NCI-H2081 (cell line): ENCODE measurements at regions not wholly inside any gene's neighbourhood (a gene's known extent, or its start where the extent isn't known, plus 50 kb on each side); places are given as distances from the start of the nearest gene placed in this dataset.

Experiments
- DNase-seq, 2 experiments: peaks; one replicate each; lab custom pipeline; 2025; lab: John Stamatoyannopoulos, UW

DNA sequence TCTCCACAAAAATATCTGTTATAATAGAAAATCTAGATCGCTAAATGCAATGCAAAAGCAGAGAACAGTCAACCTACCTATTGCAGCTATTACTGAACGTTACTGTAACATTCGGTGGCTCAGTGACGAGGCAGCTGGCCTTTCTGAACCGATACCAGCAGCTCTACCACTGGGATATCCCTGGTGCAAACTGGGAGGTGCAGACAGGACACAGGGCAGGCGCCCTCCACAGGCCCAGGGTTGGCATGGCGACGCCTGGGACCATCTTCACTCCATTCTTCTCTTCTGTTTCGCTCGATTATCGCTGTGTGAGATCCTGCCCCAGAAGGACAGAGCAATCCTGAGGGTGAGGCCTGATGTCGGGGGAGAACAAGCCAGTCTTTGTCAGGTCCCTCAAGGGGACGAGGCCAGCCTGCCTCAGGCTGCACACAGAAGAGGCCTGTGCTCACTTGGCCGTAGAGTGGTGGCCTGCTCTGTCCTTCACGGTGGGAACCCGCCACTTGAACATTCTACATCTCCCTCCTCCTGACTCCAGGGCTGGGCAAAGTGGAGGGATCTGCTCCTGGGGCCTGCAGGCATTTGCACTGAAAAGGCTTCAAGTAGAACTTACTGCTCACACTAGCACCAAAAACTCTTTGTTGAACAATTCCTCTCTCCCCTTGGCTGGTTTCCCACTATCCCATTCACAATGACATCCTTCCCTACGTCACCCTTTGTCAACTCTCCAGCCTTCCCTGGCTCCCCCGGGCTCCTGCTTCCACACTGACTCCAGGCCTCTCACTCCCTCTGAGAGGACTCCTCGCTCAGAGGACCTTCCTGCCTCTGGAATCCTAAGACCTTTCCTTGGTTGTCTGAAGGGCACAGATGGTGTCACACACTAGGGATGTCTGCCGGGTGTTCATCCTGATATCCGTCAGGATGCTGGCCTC lies 49.7 kb downstream of the CYRIA start:
- DNase-seq = no peak

DNA sequence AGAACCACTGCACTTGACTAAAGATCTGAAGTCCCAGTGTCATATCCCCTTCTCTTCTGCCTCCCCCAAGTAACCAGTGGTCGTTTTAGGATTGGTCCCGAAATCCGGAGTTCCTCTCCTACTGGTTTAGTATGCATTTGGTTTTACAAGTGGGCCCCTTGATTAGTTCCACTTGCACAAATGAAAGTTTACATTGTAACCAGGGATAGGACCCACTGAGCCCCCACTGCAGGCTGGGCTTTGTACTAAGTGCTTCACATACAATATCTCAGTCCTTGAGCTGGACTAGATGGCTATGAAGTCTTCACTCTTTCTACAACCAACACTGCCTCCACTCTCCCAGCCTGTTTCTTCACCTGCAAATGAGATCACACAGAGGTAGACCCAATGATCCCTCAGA lies 50.4 kb downstream of the CYRIA start:
- no peak for DNase-seq

DNA sequence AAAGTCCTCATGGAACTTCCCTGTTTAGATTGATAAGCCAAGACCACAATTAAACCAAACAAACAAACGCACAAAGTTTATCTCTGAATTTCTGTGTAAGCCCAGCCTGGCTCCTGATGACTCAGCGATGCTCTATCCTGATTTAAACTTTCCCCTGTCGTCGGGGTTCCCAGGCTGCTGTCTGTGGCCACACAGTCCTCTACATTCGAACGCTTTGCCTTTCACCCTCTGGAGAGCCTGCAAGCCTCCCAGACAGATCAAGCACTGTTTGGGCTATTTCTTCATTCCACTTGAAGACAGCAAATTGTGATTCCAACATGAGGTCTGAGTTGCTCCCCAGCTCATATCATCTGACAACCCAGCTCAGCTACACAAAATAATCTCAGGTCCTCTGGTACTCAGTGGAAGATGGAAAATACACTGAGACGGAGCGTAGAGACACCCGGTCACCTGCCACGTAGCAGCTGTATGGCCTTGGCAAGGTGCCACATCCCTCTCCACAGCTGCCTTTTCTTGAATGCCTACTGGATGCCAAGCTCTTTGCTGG lies 51.2 kb downstream of the CYRIA start:
- DNase-seq = peak in 1 of 2 experiments; percentile 33

DNA sequence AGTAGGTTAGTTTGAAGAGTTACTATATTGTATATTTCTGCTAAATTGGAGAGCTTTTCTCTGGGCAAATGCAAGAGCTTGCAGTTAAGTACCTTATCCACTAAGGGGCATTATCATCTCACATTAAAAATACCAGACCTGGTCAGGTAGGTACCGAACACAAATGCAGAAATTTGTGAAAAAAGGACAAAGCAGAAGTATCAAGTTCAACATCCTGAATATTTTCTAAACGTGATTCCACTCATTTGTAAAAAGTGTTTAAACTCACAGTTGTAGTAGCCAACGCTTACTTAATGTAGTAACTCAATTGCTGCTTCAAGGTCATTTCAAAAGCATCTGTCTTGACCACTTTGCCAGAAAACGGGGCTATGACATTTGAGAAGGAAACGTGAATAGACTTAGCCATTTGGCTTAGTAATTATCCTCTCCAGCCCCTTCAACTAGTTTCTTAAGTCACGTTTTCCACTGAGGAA lies 52.1 kb downstream of the CYRIA start:
- DNase-seq = peak; percentile 24 to 33

DNA sequence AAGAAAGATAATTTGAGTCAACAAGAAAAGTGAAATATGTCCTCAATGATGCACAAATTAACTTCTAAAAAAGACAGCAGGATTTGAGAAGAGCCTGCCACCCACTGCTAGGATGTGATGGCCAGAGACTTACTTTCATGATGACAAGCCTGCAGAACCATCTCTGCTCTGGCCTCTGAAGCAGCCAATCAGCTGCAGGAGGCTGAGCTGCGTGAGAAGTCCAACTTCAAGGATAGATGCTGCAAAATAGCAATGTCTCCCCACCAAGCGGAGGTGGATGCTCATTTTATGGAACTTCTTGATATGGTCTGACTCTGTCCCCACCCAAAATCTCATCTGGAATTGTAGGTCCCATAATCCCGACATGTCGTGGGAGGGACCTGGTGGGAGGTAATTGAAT lies 53.1 kb downstream of the CYRIA start:
- DNase-seq = no peak

DNA sequence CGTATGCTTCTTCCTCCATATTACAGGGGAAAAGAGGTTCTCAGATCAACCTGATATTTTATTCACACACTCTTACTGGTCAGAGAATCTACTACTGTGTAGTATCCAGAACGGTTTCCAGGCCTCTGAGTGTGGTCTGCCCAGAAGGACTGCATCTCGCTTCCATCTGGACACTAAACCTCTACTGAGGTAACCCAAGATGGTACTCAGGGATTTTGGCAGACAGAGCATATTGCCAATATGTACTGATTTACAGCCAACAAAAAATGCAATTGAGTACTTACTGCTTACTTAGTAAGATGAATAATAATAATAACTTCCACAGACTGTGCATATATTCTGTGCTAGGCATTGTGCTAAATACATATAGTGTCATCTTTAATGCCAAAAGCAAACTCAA lies 55.8 kb downstream of the CYRIA start:
- DNase-seq = no peak

DNA sequence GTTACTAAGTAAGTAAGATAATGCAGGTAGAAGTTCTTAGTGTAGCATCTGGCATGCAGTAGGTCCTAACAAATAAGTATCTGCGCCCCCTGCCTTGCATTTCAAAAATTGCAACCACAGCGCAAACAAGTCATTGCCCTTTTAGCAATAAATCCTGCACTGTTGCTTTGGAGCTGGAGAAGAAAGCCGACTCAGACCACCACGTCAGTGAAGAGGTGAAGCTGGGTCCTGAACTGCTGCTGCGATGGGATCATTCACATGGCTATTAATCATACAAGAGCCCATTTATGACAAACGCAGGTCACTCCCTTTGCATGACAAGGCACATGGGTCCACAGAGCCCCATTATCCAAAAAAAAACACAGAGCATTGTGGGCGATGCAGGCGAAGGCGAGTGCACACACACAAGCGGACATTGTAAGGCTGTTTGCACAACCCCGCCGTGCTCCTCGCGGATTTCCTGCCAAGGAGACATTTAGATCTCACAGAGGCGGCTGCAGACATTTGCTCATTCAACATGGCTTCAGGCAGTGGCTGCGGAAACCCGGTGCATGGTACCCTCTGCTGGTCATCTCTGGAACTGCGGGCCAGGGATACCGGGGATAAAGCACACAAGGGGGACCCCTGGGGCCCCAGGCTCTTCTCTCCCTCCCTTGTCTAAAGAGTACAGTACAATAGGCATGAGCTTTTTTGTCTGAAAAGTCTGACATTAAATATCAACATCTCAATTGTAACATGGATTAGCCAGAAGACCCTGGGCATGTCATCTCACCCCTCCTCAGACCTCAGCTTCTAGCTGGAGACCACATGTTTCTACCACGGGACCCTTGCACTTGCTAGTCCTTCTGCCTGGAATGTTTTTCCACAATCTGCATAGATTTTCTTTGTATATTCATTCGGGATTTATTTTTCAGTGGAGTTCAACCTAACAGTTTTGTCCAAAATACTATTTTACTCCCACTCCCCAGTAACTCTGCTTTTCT lies 56.7 kb downstream of the CYRIA start:
- DNase-seq = peak; percentile 81 to 82

DNA sequence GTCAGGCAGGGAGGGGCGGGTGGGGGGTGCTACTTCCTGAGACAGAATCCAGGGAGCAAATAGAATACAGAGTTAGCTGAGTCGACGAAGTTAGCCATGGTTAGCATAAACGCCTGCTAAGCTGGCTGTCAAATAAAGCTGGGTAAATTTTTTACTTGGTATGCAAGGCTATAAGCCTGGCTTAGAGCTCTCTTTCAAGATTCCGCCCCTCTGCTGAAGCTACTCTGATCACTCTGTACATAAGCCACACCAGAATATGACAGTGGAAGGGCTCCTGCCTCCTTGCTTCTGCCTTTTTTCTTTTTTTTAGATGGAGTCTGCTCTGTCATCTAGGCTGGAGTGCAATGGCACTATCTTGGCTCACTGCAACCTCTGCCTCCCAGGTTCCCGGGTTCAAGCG lies 58.3 kb downstream of the CYRIA start:
- DNase-seq = no peak

DNA sequence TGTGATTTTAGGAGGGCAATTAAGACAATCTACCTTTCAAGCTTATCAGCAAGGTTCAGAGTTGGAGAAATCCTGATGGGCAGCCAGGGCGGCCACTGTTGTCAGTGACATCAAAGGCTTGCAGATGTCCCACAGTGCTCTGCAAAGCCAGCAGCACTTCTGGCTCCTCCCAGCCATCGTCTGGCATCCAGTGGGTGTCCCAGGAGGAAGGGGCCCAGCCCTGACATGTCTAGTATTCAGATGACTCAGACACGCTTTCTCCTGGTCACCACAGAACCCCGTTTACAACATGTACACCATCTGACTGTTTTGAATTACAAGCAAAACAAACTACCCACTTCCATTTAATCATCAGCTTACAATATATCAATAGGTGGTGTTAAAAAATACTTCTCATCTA lies 61.4 kb downstream of the CYRIA start:
- DNase-seq = no peak

DNA sequence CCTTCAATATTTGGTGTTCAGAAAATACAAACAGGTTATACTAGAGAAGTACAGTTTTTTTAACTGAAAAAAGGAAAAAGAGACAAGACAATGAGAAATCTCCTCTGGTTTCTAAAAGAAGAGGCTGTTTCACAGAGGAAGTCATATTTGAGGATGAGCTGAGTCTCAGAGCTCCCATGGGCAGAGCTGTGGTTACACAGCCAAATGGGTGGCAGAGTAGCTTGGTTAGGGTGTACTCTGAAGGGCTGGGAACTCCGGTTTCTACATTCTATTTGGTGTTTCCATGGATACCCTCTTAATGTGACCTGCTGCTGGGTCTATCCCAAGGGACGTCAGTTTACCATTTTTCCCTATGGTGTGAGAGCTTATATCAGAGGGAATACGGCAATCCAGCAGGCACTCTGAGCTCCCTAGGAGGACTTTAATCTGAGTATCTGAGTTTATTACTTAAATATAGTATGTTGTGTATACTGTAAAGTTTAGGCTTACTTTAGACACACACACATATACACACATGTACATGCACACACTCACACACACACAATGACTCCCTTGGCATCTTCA lies 74.2 kb downstream of the CYRIA start:
- DNase-seq = no peak

DNA sequence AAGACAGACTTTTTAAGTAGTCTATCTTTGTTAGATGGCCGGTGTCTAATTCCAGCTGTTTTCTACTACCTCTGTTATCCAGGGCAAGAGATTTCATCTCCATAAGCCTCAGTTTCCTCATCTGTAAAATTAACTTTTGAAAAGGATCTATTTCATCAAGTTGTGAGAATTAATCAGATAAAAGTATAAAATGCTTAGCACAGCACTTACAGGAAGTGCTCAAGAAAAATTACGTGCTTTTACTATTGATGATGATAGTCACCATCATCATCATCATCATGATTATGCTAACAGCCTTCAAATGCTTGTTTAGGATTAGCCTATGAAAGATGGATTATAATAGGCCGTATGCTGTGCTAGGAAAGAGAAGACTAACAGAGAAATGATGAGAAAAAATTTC lies 76.2 kb downstream of the CYRIA start:
- DNase-seq = no peak

DNA sequence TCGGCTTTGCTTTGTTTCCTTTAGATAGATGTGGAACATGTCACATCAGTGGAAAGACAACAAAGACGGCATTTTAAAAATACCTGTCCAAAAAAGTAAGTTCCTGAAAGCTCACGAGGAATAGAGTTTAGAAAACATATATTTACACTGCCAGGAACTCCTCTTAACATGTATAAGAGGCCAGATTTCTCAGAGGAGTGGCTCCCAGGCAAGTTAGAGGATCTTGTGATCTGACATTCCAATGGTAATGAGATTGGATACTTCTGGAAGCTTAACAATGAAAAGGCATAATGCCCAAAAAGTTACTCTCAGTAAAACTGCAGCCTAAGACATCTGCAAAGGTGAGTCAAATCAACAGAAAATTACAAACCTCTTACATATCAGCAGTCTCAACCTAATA lies 77.1 kb downstream of the CYRIA start:
- DNase-seq = no peak

DNA sequence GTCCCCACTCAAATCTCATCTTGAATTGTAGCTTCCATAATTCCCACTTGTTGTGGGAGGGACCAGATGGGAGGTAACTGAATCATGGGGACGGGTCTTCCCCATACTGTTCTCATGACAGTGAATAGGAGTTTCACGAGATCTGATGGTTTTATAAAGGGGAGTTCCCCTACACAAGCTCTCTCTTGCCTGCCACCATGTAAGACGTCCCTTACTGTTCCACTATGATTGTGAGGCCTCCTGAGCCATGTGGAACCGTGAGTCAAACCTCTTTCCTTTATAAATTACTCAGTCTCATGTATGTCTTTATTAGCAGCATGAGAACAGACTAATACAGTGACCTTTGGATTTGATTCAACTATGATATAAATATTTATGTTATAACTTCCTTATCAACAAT lies 78.0 kb downstream of the CYRIA start:
- no peak for DNase-seq

DNA sequence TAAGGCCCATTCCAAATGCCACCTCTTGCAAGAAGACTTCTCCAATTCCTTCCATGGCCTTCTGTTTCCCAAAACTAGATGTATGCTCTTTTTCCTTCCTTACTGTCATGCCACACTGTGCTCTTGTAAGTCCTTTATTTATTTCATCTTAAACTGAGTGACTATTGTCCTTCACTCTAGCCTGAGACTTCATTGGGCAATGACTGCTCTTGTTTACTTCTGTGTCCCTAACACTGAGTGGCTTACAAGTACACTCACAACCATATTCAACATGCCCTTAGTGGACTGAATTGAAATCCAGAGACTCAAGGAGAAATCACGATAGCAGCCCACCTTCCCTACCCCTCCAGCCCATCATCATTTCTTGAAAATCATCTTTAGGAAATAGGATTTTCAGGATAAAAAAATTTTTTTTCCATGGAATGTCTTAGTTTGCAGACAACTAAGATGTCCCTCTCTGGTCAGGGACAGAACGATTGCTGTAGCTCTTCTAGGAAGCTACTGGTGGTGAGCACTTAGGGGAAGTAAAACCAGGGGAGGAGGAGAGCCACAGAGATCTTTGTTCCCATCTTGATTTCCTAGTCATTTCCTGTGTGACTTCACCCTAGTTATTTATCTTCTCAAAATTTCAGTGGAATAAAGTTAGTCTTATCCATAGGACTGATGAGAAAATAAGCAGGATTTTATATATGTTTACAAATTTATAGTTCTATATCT lies 80.7 kb downstream of the CYRIA start:
- DNase-seq = no peak

DNA sequence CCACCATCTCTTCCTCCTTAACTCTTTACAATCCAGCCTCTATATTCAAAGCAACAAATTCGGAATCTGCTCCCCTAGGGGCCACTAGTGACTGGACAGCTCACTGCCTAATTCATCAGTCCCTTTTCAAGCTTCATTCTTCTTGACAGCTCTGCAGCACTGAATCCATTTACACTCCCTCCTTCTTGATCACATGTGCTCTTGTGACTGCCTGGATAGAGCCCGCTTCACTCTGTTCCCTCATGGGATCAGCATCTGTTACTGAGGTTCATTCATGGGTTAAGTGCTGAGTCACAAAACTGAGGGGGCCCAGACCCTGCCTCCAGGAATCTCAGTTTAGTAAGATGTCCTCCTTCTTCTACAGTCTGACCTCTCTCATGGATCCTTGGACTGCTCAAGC lies 81.5 kb downstream of the CYRIA start:
- no peak for DNase-seq

DNA sequence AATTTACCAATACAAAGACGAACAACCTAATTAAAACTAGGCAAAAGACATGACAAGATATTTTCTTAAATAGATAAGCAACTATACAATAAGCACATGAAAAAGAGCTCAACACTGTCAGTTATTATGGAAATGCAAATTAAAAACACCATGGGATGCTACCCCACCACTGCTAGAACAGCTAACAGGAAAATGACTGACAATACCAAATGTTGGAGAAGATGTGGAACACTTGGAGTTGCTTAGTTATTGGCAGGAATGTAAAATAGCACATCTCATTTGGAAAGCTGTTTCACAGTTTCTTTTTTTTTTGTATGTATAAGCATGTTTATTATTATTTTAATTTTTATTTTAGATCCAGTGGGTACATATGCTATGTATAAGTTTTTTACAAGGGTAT lies 84.4 kb downstream of the CYRIA start:
- no peak for DNase-seq

DNA sequence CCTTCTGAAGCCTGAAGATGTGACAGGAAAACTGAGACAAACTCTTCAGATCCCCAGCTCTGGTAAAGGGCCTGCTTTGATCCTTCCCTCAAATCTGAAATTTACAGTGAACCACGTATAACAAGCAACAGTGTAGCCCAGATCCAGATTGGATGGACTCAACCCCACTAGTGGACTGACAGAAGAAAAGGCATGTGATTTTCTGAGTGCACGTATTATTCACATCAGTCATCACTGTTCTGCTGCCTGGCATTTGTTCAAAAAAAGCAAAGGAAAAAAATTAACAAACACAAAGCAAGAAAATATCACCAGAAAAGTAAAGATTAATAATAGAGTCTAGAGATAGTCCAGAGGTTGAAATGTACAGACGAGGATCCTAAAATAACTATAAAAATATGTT lies 87.6 kb downstream of the CYRIA start:
- DNase-seq = no peak

DNA sequence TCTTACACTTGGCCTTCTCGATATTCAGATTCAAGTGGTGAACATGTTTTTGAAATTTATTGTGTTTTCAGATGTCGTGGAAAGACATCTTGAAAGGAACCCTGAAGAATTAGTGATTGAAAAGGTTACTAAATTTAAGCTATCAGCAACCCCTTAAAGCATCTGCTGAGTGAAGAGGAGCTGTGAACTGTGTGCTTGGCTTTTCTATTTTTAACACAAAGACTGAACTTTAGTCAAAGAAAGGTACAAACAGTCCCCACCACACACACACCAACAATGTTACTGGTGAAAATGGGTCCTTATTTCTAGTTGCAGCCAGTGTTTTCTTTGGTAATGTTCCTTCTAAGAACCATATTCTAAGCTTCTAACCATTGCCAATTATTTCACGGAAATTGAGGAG lies 95.1 kb downstream of the CYRIA start:
- no peak for DNase-seq

DNA sequence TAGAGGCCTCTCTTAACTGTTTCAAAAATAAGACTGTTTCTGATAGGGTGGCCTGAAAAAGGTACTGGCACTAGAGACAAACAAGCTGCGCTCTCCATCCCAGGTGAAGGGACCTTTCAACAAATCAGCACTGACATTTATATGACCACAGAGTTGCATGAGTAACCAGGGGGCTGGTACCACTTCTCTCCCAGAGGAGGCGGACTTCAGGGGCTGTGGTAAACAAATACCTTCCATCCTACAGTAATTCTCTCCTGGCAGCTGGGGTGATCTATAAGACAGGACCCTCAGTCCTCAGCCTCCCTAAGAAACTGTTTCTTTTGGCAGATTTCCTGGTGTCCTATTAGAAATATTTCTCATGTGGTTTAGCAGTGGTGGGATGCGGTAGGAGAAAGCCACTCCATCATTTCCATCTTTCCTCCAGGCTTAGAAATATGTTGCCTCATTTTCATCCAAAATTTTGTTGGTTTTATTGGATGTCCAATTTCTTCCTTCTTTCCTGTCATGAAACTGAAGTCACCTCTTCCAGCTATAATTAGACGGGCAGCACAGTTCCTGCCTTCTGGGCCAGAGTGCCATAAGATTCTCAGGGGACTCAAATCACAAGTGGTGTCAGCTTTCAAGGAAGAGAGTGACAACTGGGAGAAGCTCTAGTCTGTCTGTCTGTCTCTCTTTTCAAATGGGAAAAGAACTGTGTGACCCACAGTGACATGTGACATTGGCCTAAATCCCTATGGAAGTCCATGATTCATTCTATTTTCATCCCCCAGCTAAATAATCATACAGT lies 96.4 kb downstream of the CYRIA start:
- no peak for DNase-seq

DNA sequence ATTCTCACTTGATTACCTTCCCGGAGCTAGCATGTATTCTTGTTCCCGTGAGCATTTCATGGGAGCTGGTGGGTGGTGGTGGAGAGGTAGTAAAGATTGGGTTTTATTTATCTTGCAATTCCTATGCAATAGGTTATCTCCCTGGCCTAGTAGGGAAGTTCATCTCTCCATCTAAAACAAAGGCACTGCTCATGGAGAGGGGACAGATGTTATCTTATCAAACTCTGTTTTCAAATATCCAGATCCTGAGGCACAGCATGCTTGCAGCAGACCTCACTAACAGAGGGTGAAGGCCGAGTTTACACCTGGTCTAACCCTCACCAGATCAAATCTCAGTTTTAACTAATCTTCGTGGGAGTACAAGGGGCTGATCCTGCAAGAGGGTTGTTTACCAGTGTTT lies 98.9 kb downstream of the CYRIA start:
- DNase-seq = no peak

DNA sequence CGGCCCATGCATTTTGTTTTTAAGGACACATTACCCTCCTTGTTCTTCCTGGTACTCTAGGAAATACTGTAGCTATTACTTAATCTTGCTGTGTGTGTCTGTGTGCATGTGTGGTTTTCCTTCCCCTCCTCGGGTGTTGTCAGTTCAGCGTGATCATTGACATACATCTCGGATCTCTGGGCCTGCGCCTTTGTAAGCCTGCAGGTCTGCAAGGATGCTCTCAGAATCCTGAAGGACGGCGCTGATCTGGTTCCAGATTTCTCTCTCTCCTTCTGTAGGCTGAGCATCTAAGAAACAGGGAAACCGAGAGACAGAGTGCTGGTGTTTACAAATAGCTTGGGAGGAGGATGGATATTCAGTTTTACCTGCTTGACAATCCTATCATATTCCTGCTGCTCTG lies 100.2 kb downstream of the CYRIA start:
- no peak for DNase-seq
